HL-60 (cell line): ENCODE measurements at regions not wholly inside any gene's neighbourhood (a gene's known extent, or its start where the extent isn't known, plus 50 kb on each side); places are given as distances from the start of the nearest gene placed in this dataset.
"Not testable (repeated sequence)": the region's sequence is repeated elsewhere in the genome, so short reads cannot be mapped to it uniquely, and the experiment has no call there.

ENCODE experiments used
- DNase-seq, 2 experiments: peaks; one replicate each; pipeline ENCODE4 v3.0.0-alpha.2; 2010 to 2020; ENCODE audit warnings: low read depth in 1 of 2, low spot score in 1 of 2
- H3K27ac ChIP-seq: fragments of 250-450 bp; sonication (Bioruptor Pico); replicated peaks from 2 replicates; pipeline ENCODE4 v1.5.1; 2020; ENCODE audit warnings: mild to moderate bottlenecking, moderate library complexity
- H3K27me3 ChIP-seq: fragments of 250-450 bp; sonication (Bioruptor Pico); 2 replicates; pipeline ENCODE4 v1.5.1; 2021; ENCODE audit warnings: mild to moderate bottlenecking, moderate library complexity; ENCODE audit not compliant: insufficient read depth, poor library complexity, severe bottlenecking
- H3K4me3 ChIP-seq: replicated peaks from 2 replicates; pipeline ENCODE4 v1.5.1; 2011; ENCODE audit warnings: mild to moderate bottlenecking, control low read depth, low read length; ENCODE audit not compliant: insufficient read depth
- CTCF ChIP-seq: IDR thresholded peaks from one replicate; pipeline ENCODE4 v1.5.1; 2011; ENCODE audit warnings: low read length, control low read depth, inconsistent platforms; ENCODE audit not compliant: insufficient read depth
- GABPA ChIP-seq: IDR thresholded peaks from 2 replicates; pipeline ENCODE4 v1.6.1; 2012; ENCODE audit warnings: low read depth
- POLR2AphosphoS5 ChIP-seq: IDR thresholded peaks from 2 replicates; pipeline ENCODE4 v1.6.1; 2012; ENCODE audit warnings: low read depth
- REST ChIP-seq: IDR thresholded peaks from 2 replicates; pipeline ENCODE4 v1.6.1; 2012; ENCODE audit warnings: low read depth; ENCODE audit not compliant: insufficient replicate concordance
- SPI1 ChIP-seq: IDR thresholded peaks from 2 replicates; pipeline ENCODE4 v1.6.1; 2012; ENCODE audit warnings: low read depth, mild to moderate bottlenecking, borderline replicate concordance

- Histone ChIP-seq H3K4me3 (no peak overlapping the region), H3K27ac (no peak overlapping the region), H3K27me3 (no peaks in the 10 kb centered on the region)
- TF ChIP-seq CTCF (no peak), REST (no peak), GABPA (no peak), SPI1 (no peak), POLR2AphosphoS5 (no peak)
- DNase-seq = no peak
Observed at GRCh38 chr6:40871424-40871823, 167.6 kb downstream of the UNC5CL start.

GRCh38 chr6:40868089-40868865 is 170.7 kb downstream of the UNC5CL start:
- not testable (repeated sequence) for H3K27ac ChIP-seq, DNase-seq, H3K4me3 ChIP-seq, H3K27me3 ChIP-seq

- not testable (repeated sequence) for H3K4me3 ChIP-seq, DNase-seq, H3K27ac ChIP-seq, H3K27me3 ChIP-seq
Observed at GRCh38 chr6:40867527-40867926, 171.5 kb downstream of the UNC5CL start.

- H3K27me3 ChIP-seq, H3K4me3 ChIP-seq, DNase-seq, H3K27ac ChIP-seq: not testable (repeated sequence)
Observed at GRCh38 chr6:40865259-40865658, 173.8 kb downstream of the UNC5CL start.

GRCh38 chr6:40860443-40860842 is 178.6 kb downstream of the UNC5CL start:
- no peak overlapping the region for H3K27ac ChIP-seq
- H3K27me3 ChIP-seq = no peaks in the 10 kb centered on the region
- DNase-seq = no peak
- TF ChIP-seq SPI1 (no peak), REST (no peak), CTCF (no peak), POLR2AphosphoS5 (no peak), GABPA (no peak)
- no peak overlapping the region for H3K4me3 ChIP-seq
